ENCODE measurements at regions not wholly inside any gene's neighbourhood (a gene's known extent, or its start where the extent isn't known, plus 50 kb on each side); places are given as distances from the start of the nearest gene placed in this dataset.

DNA sequence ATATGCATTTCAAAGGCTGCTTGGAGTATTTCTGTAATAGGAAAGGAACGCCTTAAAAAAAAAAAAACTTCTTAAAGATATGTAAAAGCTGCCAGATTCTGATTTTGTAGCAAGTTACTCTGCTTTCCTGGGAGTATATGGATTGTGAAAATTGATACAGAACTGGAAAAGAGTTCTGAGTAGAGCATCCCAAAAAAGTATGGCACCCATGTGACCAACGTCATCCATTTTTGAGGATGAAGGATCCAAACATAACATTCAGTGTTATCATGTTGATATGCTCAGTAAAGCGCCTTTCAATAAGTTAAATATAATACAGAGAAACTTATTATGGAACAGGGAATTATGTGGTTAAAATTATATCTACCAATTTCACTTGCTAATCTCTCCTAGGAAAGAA, 978.4 kb upstream of the POU3F3 start:
- H3K4me1 Mint-ChIP-seq: peaks cover 32% of the 10 kb centered on the region
- no peaks in the 10 kb centered on the region for H3K79me2 ChIP-seq (replicated peaks; ENCODE audit: insufficient read depth)
- TF ChIP-seq JUNB (IDR thresholded peaks at IDR 0.05; ENCODE audit: unreplicated experiment) (no peak), EZH2phosphoT487 (IDR thresholded peaks at IDR 0.05; ENCODE audit: unreplicated experiment) (no peak), EZH2 (IDR thresholded peaks at IDR 0.05; ENCODE audit: low read depth, unreplicated experiment) (no peak), ZNF114 (CRISPR knock-in tag; IDR thresholded peaks at IDR 0.05) (no peak), NANOG (IDR thresholded peaks at IDR 0.05; ENCODE audit: borderline replicate concordance) (no peak), STAT1 (IDR thresholded peaks at IDR 0.05; ENCODE audit: unreplicated experiment) (no peak), POLR2AphosphoS5 (IDR thresholded peaks at IDR 0.05; ENCODE audit: low read depth) (no peak), ZNF331 (CRISPR knock-in tag; IDR thresholded peaks at IDR 0.05; ENCODE audit: low read depth) (no peak), CREB1 (CRISPR knock-in tag; IDR thresholded peaks at IDR 0.05; ENCODE audit: low read depth) (no peak)
- TF ChIP-seq, protein P1, sequence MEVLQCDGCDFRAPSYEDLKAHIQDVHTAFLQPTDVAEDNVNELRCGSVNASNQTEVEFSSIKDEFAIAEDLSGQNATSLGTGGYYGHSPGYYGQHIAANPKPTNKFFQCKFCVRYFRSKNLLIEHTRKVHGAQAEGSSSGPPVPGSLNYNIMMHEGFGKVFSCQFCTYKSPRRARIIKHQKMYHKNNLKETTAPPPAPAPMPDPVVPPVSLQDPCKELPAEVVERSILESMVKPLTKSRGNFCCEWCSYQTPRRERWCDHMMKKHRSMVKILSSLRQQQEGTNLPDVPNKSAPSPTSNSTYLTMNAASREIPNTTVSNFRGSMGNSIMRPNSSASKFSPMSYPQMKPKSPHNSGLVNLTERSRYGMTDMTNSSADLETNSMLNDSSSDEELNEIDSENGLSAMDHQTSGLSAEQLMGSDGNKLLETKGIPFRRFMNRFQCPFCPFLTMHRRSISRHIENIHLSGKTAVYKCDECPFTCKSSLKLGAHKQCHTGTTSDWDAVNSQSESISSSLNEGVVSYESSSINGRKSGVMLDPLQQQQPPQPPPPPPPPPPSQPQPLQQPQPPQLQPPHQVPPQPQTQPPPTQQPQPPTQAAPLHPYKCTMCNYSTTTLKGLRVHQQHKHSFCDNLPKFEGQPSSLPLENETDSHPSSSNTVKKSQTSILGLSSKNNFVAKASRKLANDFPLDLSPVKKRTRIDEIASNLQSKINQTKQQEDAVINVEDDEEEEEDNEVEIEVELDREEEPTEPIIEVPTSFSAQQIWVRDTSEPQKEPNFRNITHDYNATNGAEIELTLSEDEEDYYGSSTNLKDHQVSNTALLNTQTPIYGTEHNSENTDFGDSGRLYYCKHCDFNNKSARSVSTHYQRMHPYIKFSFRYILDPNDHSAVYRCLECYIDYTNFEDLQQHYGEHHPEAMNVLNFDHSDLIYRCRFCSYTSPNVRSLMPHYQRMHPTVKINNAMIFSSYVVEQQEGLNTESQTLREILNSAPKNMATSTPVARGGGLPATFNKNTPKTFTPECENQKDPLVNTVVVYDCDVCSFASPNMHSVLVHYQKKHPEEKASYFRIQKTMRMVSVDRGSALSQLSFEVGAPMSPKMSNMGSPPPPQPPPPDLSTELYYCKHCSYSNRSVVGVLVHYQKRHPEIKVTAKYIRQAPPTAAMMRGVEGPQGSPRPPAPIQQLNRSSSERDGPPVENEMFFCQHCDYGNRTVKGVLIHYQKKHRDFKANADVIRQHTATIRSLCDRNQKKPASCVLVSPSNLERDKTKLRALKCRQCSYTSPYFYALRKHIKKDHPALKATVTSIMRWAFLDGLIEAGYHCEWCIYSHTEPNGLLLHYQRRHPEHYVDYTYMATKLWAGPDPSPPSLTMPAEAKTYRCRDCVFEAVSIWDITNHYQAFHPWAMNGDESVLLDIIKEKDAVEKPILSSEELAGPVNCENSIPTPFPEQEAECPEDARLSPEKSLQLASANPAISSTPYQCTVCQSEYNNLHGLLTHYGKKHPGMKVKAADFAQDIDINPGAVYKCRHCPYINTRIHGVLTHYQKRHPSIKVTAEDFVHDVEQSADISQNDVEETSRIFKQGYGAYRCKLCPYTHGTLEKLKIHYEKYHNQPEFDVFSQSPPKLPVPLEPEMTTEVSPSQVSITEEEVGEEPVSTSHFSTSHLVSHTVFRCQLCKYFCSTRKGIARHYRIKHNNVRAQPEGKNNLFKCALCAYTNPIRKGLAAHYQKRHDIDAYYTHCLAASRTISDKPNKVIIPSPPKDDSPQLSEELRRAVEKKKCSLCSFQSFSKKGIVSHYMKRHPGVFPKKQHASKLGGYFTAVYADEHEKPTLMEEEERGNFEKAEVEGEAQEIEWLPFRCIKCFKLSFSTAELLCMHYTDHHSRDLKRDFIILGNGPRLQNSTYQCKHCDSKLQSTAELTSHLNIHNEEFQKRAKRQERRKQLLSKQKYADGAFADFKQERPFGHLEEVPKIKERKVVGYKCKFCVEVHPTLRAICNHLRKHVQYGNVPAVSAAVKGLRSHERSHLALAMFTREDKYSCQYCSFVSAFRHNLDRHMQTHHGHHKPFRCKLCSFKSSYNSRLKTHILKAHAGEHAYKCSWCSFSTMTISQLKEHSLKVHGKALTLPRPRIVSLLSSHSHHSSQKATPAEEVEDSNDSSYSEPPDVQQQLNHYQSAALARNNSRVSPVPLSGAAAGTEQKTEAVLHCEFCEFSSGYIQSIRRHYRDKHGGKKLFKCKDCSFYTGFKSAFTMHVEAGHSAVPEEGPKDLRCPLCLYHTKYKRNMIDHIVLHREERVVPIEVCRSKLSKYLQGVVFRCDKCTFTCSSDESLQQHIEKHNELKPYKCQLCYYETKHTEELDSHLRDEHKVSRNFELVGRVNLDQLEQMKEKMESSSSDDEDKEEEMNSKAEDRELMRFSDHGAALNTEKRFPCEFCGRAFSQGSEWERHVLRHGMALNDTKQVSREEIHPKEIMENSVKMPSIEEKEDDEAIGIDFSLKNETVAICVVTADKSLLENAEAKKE (CRISPR knock-in tag; IDR thresholded peaks at IDR 0.05): no peak
- TF ChIP-seq, protein P2, sequence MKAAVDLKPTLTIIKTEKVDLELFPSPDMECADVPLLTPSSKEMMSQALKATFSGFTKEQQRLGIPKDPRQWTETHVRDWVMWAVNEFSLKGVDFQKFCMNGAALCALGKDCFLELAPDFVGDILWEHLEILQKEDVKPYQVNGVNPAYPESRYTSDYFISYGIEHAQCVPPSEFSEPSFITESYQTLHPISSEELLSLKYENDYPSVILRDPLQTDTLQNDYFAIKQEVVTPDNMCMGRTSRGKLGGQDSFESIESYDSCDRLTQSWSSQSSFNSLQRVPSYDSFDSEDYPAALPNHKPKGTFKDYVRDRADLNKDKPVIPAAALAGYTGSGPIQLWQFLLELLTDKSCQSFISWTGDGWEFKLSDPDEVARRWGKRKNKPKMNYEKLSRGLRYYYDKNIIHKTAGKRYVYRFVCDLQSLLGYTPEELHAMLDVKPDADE (IDR thresholded peaks at IDR 0.05): no peak
- TF ChIP-seq, protein P3, sequence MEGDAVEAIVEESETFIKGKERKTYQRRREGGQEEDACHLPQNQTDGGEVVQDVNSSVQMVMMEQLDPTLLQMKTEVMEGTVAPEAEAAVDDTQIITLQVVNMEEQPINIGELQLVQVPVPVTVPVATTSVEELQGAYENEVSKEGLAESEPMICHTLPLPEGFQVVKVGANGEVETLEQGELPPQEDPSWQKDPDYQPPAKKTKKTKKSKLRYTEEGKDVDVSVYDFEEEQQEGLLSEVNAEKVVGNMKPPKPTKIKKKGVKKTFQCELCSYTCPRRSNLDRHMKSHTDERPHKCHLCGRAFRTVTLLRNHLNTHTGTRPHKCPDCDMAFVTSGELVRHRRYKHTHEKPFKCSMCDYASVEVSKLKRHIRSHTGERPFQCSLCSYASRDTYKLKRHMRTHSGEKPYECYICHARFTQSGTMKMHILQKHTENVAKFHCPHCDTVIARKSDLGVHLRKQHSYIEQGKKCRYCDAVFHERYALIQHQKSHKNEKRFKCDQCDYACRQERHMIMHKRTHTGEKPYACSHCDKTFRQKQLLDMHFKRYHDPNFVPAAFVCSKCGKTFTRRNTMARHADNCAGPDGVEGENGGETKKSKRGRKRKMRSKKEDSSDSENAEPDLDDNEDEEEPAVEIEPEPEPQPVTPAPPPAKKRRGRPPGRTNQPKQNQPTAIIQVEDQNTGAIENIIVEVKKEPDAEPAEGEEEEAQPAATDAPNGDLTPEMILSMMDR (conservative IDR thresholded peaks at IDR 0.05; ENCODE audit: low read depth in 2 of 2): no peak
- peaks cover 3% of the 10 kb centered on the region for H3K27me3 Mint-ChIP-seq (ENCODE audit: insufficient read depth, low read depth, poor library complexity)
- no peaks in the 10 kb centered on the region for H3F3A ChIP-seq (replicated peaks; ENCODE audit: low read depth)
- no peaks in the 10 kb centered on the region for H3K9me3 Mint-ChIP-seq
- H3K27me3 ChIP-seq (ENCODE audit: insufficient read depth): no peaks in the 10 kb centered on the region
- H3K4me3 ChIP-seq: peak overlapping the region; percentile 25; the same call in 1 of the 2 replicates
- H3K9me2 ChIP-seq (ENCODE audit: insufficient read depth): no peaks in the 10 kb centered on the region
- H3K27ac Mint-ChIP-seq: peak overlapping the region; percentile 45; the same call in 1 of the 2 replicates
- no peaks in the 10 kb centered on the region for H3K36me3 Mint-ChIP-seq (ENCODE audit: low read depth)
- DNase-seq (ENCODE audit: low spot score): no peak
- H4K20me1 ChIP-seq (replicated peaks; ENCODE audit: insufficient read depth): no peaks in the 10 kb centered on the region
- no peak overlapping the region for H2AFZ ChIP-seq
- no peak for ATAC-seq
- no peak overlapping the region for H3K4me3 Mint-ChIP-seq
- peaks cover 28% of the 10 kb centered on the region for H3K4me1 ChIP-seq (ENCODE audit: insufficient read depth)
- H3K27ac ChIP-seq (ENCODE audit: low read depth): 0 out of 2 replicates have a peak overlapping the region, but pooled peaks have one; percentile 24
- H3K36me3 ChIP-seq (ENCODE audit: insufficient read depth): no peaks in the 10 kb centered on the region
- peak overlapping the region; percentile 67; the same call in 1 of the 2 replicates for H3K4me2 ChIP-seq
